Brain microvascular endothelial cell (primary cell): ENCODE measurements at regions not wholly inside any gene's neighbourhood (a gene's known extent, or its start where the extent isn't known, plus 50 kb on each side); places are given as distances from the start of the nearest gene placed in this dataset.

Experiments used
- DNase-seq: peaks from one replicate; pipeline ENCODE4 v3.0.0-alpha.2; 2020
- H3K27ac ChIP-seq: fragments of 250-450 bp; sonication (Bioruptor Pico); 2 replicates; pipeline ENCODE4 v1.5.1; 2020; ENCODE audit warnings: mild to moderate bottlenecking, moderate library complexity
- H3K27me3 ChIP-seq: fragments of 250-450 bp; sonication (Bioruptor Pico); replicated peaks from 2 replicates; pipeline ENCODE4 v1.5.1; 2020; ENCODE audit warnings: mild to moderate bottlenecking
- H3K36me3 ChIP-seq: fragments of 250-450 bp; sonication (Bioruptor Pico); replicated peaks from 2 replicates; pipeline ENCODE4 v1.5.1; 2020; ENCODE audit warnings: mild to moderate bottlenecking
- H3K4me3 ChIP-seq: 2 replicates; pipeline ENCODE4 v1.5.1; 2011; ENCODE audit warnings: low read depth, mild to moderate bottlenecking, control low read depth, low read length, moderate library complexity
- in situ Hi-C: cut with HindIII; loops from 2 replicates; pipeline ENCODE4 v1.10.0; 2017; ENCODE audit warnings: low sequenced_read_pairs, low pct_ligation_motif_present
- TF ChIP-seq, protein P1 (sequence below): IDR thresholded peaks from 2 replicates; pipeline ENCODE4 v1.5.1; 2011; ENCODE audit warnings: low read depth, mild to moderate bottlenecking, moderate library complexity, low read length, control low read depth, inconsistent platforms; ENCODE audit errors: missing control alignments

GRCh38 chr17:6919158-6919557 lies 76.7 kb upstream of the ALOX12 start:
- Histone ChIP-seq H3K27ac (no peak overlapping the region), H3K4me3 (no peak overlapping the region), H3K36me3 (no peaks in the 10 kb centered on the region), H3K27me3 (peaks cover 3% of the 10 kb centered on the region)
- TF ChIP-seq, protein P1, sequence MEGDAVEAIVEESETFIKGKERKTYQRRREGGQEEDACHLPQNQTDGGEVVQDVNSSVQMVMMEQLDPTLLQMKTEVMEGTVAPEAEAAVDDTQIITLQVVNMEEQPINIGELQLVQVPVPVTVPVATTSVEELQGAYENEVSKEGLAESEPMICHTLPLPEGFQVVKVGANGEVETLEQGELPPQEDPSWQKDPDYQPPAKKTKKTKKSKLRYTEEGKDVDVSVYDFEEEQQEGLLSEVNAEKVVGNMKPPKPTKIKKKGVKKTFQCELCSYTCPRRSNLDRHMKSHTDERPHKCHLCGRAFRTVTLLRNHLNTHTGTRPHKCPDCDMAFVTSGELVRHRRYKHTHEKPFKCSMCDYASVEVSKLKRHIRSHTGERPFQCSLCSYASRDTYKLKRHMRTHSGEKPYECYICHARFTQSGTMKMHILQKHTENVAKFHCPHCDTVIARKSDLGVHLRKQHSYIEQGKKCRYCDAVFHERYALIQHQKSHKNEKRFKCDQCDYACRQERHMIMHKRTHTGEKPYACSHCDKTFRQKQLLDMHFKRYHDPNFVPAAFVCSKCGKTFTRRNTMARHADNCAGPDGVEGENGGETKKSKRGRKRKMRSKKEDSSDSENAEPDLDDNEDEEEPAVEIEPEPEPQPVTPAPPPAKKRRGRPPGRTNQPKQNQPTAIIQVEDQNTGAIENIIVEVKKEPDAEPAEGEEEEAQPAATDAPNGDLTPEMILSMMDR: no peak
- no peak for DNase-seq
- in situ Hi-C loops: no loop called here

- H3K36me3 ChIP-seq: no peaks in the 10 kb centered on the region
- H3K4me3 ChIP-seq: no peak overlapping the region
- no peak for DNase-seq
- in situ Hi-C loops: no loop called here
- TF ChIP-seq, protein P1: no peak
- H3K27ac ChIP-seq: no peak overlapping the region
- no peaks in the 10 kb centered on the region for H3K27me3 ChIP-seq
These were observed 72.5 kb upstream of the ALOX12 start for GRCh38 chr17:6923385-6923784.

GRCh38 chr17:6924208-6924607 lies 71.6 kb upstream of the ALOX12 start:
- no peak overlapping the region for H3K27ac ChIP-seq
- in situ Hi-C loops: no loop called here
- H3K27me3 ChIP-seq: no peaks in the 10 kb centered on the region
- no peaks in the 10 kb centered on the region for H3K36me3 ChIP-seq
- TF ChIP-seq, protein P1: no peak
- no peak for DNase-seq
- H3K4me3 ChIP-seq: no peak overlapping the region

- Histone ChIP-seq H3K27ac (no peak overlapping the region), H3K27me3 (no peaks in the 10 kb centered on the region), H3K36me3 (no peaks in the 10 kb centered on the region), H3K4me3 (no peak overlapping the region)
- TF ChIP-seq, protein P1: no peak
- DNase-seq: no peak
- in situ Hi-C loops: no loop called here
These were observed 69.2 kb upstream of the ALOX12 start for GRCh38 chr17:6926667-6927066.

- TF ChIP-seq, protein P1: no peak
- Histone ChIP-seq H3K27ac (no peak overlapping the region), H3K36me3 (no peaks in the 10 kb centered on the region), H3K27me3 (no peaks in the 10 kb centered on the region), H3K4me3 (no peak overlapping the region)
- in situ Hi-C loops: no loop called here
- DNase-seq: no peak
These were observed 68.3 kb upstream of the ALOX12 start for GRCh38 chr17:6927290-6928126.

DNA sequence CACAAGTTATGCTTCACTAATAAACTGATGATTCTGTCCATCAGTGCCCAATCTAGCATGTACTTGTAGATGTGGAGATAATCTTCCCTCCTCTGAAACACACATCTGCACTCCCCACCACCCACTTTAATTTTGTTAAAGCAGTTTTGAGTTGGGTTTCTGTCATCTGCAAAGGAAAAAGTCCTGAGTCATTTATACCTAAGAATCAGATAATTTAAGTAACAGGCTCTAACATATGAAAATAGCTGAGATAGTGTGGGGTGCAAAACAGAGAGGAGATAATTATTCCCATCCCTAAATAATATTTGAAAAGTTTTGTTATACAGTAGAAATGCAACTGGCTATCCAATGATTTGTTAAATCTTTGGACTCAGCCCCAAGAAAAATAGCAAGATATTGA lies 67.7 kb upstream of the ALOX12 start:
- in situ Hi-C loops: no loop called here
- Histone ChIP-seq H3K27me3 (no peaks in the 10 kb centered on the region), H3K4me3 (no peak overlapping the region), H3K27ac (no peak overlapping the region), H3K36me3 (no peaks in the 10 kb centered on the region)
- DNase-seq: no peak
- TF ChIP-seq, protein P1: no peak
